ENCODE measurements at regions not wholly inside any gene's neighbourhood (a gene's known extent, or its start where the extent isn't known, plus 50 kb on each side); places are given as distances from the start of the nearest gene placed in this dataset.

DNA sequence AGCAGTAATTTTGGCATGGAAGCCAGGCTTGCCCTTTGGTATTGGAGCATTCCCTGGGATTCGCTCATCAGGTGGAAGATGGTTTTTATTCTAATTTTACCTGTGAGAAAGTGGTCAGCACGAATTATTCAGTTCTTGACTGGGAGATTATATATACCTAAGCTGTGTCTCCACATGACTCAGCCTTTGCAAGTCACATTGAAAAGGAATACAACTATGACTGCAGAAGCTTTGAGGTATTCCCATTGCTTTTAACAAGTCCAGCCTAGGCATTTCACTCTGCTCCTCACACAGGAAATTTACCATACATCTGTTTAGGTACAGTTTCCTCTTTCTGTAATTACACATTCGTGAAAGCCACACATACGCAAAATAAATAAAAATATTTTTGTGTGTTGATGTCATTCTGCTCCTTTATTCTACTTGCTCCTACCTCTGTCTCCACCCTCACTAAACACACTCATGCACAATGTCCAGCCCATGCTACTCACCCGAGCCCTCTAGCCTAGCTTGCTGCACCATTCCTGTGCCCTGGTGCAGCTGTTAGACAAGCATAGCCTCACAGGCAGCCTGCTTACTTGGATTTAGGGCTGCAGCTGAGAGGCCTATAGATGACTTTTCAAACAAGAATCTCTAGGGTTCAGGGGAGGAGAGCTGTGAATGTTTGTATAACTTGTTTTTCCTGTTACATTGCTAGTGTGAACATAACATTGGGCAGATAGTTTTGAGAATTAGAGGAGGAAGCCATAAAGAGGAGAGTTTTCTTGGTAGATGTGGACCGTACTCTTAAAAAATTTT is 504.4 kb upstream of the FAT1 start:
- in situ Hi-C loops (cut with HindIII; ENCODE audit: low pct_ligation_motif_present, low sequenced_read_pairs), result no loop called here
- H3K27me3 ChIP-seq (replicated peaks), result no peaks in the 10 kb centered on the region
- no peak overlapping the region for H3K27ac ChIP-seq
- no peak overlapping the region for H3K4me3 ChIP-seq (ENCODE audit: low read depth, low read length)
- DNase-seq, result peak; percentile 40
- no peak for TF ChIP-seq CTCF (IDR thresholded peaks at IDR 0.05; ENCODE audit: low read depth, low read length, missing control alignments)
- no peaks in the 10 kb centered on the region for H3K36me3 ChIP-seq (replicated peaks)

DNA sequence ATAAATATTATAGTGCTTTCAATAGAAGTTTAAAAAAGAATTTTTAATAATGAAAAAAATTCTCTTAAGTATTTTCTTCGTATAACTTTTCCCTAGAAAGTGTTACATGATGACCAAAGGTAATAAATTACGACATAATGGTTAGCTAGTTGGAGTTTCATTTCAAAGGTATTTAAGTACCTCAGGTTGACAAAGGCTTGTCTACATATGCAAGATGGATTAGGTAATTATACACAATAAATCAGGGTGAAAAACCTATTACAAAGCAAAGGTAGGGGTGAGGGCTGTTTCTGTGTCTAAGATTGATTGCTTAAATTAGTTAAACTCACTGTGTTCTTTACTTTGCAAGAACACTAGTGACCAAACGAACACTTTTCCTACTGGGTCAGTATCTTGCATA is 508.5 kb upstream of the FAT1 start:
- no peaks in the 10 kb centered on the region for H3K27me3 ChIP-seq (replicated peaks)
- no peak for DNase-seq
- H3K36me3 ChIP-seq (replicated peaks), result no peaks in the 10 kb centered on the region
- H3K27ac ChIP-seq, result no peak overlapping the region
- in situ Hi-C loops (cut with HindIII; ENCODE audit: low pct_ligation_motif_present, low sequenced_read_pairs), result no loop called here
- TF ChIP-seq CTCF (IDR thresholded peaks at IDR 0.05; ENCODE audit: low read depth, low read length, missing control alignments), result no peak
- no peak overlapping the region for H3K4me3 ChIP-seq (ENCODE audit: low read depth, low read length)

DNA sequence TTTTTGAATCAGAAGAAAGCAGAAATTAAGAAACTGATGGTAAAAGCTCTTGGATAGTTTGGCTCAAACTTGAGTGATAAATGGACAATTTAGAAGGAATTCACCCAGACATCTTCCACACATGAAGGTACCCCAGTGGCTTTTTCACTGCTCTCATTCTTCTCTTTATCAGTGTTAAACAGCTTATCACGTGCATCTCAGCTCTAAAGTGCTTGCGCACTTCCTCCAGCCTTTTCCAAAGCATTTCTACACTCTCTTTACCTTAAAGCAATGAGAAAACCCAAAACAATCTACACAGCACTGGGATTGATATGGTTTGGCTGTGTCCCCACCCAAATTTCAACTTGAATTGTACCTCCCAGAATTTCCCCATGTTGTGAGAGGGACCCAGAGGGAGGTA is 509.1 kb upstream of the FAT1 start:
- no peaks in the 10 kb centered on the region for H3K27me3 ChIP-seq (replicated peaks)
- H3K4me3 ChIP-seq (ENCODE audit: low read depth, low read length), result no peak overlapping the region
- no peak for DNase-seq
- H3K36me3 ChIP-seq (replicated peaks), result no peaks in the 10 kb centered on the region
- TF ChIP-seq CTCF (IDR thresholded peaks at IDR 0.05; ENCODE audit: low read depth, low read length, missing control alignments), result no peak
- H3K27ac ChIP-seq, result no peak overlapping the region
- in situ Hi-C loops (cut with HindIII; ENCODE audit: low pct_ligation_motif_present, low sequenced_read_pairs), result no loop called here

DNA sequence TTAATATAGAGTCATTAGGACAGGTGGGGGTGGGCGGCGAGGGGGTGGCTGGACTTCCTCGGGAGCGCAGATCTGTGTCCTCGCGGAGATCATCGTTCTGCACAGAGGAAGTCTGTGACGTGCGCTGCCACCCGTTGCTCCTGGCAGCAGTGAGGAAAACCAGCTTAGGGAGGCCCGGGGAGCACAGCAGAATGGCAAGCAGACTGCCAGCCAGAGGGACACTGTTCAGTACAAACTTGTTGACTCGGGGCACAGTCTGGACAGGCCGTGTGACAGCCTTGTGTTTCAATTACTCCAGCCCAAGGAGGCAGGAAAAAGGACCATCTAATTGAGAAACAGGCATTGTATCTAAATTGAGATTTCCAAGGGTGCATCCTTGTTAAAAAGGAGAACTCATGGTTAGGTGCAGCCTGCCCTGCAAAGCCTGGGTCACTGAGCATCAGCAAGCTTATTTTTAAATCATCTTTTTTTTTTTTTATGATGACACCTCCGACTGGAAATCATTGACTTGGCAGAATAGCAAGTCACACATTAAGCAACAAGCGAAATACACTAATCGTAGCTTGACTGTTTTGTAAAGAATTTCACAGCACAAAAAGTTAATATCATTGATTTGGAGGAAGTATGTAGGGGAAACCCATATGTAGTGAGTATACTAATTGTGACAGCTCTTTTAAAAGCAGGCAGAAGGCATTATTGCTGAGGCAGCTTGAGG is 512.0 kb upstream of the FAT1 start:
- no peak overlapping the region for H3K4me3 ChIP-seq (ENCODE audit: low read depth, low read length)
- no peak for DNase-seq
- in situ Hi-C loops (cut with HindIII; ENCODE audit: low pct_ligation_motif_present, low sequenced_read_pairs), result no loop called here

GRCh38 chr4:187236209-187236890 is 512.7 kb upstream of the FAT1 start:
- in situ Hi-C loops (cut with HindIII; ENCODE audit: low pct_ligation_motif_present, low sequenced_read_pairs), result no loop called here
- no peak for TF ChIP-seq CTCF (IDR thresholded peaks at IDR 0.05; ENCODE audit: low read depth, low read length, missing control alignments)
- Histone ChIP-seq H3K36me3 (replicated peaks) (no peaks in the 10 kb centered on the region), H3K27me3 (replicated peaks) (no peaks in the 10 kb centered on the region), H3K4me3 (ENCODE audit: low read depth, low read length) (no peak overlapping the region), H3K27ac (no peak overlapping the region)
- DNase-seq, result peak; percentile 61

More for the DNA sequence above, 512.0 kb upstream of the FAT1 start:
- TF ChIP-seq CTCF (IDR thresholded peaks at IDR 0.05; ENCODE audit: low read depth, low read length, missing control alignments), result no peak
- H3K27ac ChIP-seq, result no peak overlapping the region
- H3K36me3 ChIP-seq (replicated peaks), result no peaks in the 10 kb centered on the region
- no peaks in the 10 kb centered on the region for H3K27me3 ChIP-seq (replicated peaks)
